BE2C (cell line): ENCODE measurements at regions not wholly inside any gene's neighbourhood (a gene's known extent, or its start where the extent isn't known, plus 50 kb on each side); places are given as distances from the start of the nearest gene placed in this dataset.
"Not testable (repeated sequence)": the region's sequence is repeated elsewhere in the genome, so short reads cannot be mapped to it uniquely, and the experiment has no call there.

Experiments used
- DNase-seq: peaks from one replicate; pipeline ENCODE4 v3.0.0-alpha.2; 2020
- H3K27me3 ChIP-seq: fragments of 250-450 bp; sonication (Bioruptor Pico); 2 replicates; pipeline ENCODE4 v1.5.1; 2020; ENCODE audit warnings: mild to moderate bottlenecking
- H3K36me3 ChIP-seq: fragments of 250-450 bp; sonication (Bioruptor Pico); 2 replicates; pipeline ENCODE4 v1.5.1; 2020; ENCODE audit warnings: mild to moderate bottlenecking
- H3K4me1 ChIP-seq: fragments of 250-450 bp; sonication (Bioruptor Pico); 2 replicates; pipeline ENCODE4 v1.5.1; 2020
- H3K4me3 ChIP-seq: 2 replicates; pipeline ENCODE4 v1.5.1; 2011; ENCODE audit warnings: low read depth, low read length
- H3K9me3 ChIP-seq: fragments of 250-450 bp; sonication (Bioruptor Pico); 2 replicates; pipeline ENCODE4 v1.5.1; 2020
- TF ChIP-seq, protein P1 (sequence below): IDR thresholded peaks from 2 replicates; pipeline ENCODE4 v1.5.1; 2012; ENCODE audit warnings: mild to moderate bottlenecking, low read depth, low read length

DNA sequence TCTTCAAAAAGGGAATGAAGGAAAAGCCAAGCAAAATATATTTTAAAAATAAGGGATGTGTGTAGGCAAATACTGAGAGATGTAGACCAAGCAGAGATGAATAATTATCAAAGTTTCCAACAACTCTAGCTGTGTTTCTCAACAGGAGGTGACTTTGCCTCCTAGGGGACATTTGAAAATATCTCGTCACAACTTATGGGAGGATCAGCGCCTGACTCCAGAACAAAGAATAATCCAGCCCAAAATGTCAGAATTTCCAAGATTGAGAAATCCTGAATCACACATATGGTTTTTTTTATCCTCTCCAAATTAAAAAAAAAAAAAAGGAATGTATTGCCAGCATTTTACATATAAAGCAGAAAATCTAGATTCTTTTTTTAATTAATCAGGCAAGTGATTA is 241.2 kb upstream of the ZFP64 start:
- no peak for DNase-seq
- TF ChIP-seq, protein P1, sequence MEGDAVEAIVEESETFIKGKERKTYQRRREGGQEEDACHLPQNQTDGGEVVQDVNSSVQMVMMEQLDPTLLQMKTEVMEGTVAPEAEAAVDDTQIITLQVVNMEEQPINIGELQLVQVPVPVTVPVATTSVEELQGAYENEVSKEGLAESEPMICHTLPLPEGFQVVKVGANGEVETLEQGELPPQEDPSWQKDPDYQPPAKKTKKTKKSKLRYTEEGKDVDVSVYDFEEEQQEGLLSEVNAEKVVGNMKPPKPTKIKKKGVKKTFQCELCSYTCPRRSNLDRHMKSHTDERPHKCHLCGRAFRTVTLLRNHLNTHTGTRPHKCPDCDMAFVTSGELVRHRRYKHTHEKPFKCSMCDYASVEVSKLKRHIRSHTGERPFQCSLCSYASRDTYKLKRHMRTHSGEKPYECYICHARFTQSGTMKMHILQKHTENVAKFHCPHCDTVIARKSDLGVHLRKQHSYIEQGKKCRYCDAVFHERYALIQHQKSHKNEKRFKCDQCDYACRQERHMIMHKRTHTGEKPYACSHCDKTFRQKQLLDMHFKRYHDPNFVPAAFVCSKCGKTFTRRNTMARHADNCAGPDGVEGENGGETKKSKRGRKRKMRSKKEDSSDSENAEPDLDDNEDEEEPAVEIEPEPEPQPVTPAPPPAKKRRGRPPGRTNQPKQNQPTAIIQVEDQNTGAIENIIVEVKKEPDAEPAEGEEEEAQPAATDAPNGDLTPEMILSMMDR, result no peak
- Histone ChIP-seq H3K9me3 (no peaks in the 10 kb centered on the region), H3K27me3 (no peaks in the 10 kb centered on the region), H3K4me1 (no peaks in the 10 kb centered on the region), H3K36me3 (no peaks in the 10 kb centered on the region), H3K4me3 (no peak overlapping the region)

DNA sequence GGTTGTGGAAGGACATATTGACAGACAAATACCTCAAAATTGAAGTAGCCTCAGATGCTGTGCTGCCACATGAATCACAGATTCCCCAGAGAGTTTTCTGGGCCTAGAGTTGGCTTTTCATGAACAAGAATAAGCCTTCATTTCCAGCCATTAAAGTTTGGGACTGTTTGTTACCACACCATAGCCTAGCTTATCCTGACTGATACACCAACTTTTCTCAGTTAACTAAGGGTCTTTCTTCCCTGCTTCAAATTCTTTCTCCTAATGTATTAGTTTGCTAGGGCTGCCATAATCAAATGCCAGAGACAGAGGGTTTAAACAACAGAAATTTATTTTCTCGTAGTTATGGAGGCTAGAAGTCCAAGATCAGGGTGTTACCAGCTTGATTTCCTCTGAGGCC is 237.4 kb upstream of the ZFP64 start:
- H3K27me3 ChIP-seq, result no peaks in the 10 kb centered on the region

DNA sequence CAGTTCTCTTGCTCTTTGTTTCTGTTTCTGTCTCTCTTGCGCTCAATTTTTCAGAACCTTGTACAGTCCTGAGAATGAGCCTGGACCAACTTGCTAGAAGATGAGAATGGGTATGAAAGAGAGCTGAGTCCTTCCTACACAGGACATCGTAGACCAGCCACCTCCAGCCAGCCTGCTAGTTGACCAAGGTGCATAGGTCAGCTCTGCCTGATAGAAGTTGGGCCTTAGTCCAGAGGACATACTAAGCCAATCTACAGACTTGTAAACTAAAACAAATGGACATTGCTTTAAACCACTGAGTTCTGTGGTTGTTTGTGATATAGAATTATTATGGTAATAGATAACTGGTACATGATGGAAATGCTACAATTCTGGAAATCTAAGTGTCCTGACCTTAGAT is 236.4 kb upstream of the ZFP64 start:
- H3K36me3 ChIP-seq, result no peaks in the 10 kb centered on the region

More for the DNA sequence above, 237.4 kb upstream of the ZFP64 start:
- Histone ChIP-seq H3K4me1 (no peaks in the 10 kb centered on the region), H3K4me3 (no peak overlapping the region), H3K9me3 (no peaks in the 10 kb centered on the region), H3K36me3 (no peaks in the 10 kb centered on the region)
- DNase-seq, result no peak
- TF ChIP-seq, protein P1, result no peak

DNA sequence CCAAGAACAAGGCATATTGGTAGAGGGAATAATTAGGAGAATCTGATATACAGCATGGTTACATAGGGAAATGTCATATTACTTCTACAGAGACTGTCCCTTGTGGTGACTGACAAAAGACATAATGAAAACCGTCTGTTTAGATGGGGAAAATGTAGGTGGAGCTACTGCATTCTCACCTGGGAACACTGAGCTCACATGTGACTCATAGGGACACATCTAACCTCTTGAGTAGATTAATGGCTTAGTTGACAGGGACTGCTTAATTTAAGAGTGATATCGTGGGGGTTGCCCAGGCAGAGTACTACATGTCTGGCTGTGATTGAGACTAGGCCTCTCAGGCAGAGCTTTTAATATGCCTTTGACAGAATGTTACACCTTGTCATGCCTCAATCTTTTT is 235.3 kb upstream of the ZFP64 start:
- H3K4me1 ChIP-seq, result no peaks in the 10 kb centered on the region
- H3K4me3 ChIP-seq, result no peak overlapping the region
- DNase-seq, result no peak
- H3K36me3 ChIP-seq, result no peaks in the 10 kb centered on the region
- no peaks in the 10 kb centered on the region for H3K9me3 ChIP-seq
- H3K27me3 ChIP-seq, result no peaks in the 10 kb centered on the region
- TF ChIP-seq, protein P1, result no peak

More for the DNA sequence above, 236.4 kb upstream of the ZFP64 start:
- Histone ChIP-seq H3K27me3 (no peaks in the 10 kb centered on the region), H3K9me3 (no peaks in the 10 kb centered on the region), H3K4me3 (no peak overlapping the region), H3K4me1 (no peaks in the 10 kb centered on the region)
- TF ChIP-seq, protein P1, result no peak
- DNase-seq, result no peak

DNA sequence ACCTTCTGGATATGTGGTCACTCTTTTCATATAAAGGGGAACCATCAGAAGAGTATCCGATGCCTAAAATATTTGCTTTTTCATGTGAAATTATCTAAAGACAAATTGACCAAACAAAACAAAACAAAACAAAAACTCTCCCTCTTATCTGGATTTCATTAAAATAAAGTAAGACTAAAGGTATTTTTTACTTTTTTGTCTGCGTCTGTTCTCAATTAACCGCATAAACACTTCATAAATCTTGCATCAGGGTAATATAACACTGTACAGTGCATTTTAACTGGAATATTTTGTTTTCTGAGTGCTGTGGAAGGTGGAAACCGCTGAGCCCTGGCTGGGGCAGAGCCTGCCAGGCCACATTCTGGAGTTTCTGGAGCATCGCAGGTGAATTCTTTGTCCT is 234.1 kb upstream of the ZFP64 start:
- TF ChIP-seq, protein P1, result no peak
- Histone ChIP-seq H3K27me3 (no peaks in the 10 kb centered on the region), H3K4me3 (no peak overlapping the region), H3K9me3 (no peaks in the 10 kb centered on the region), H3K4me1 (no peaks in the 10 kb centered on the region), H3K36me3 (no peaks in the 10 kb centered on the region)
- no peak for DNase-seq

DNA sequence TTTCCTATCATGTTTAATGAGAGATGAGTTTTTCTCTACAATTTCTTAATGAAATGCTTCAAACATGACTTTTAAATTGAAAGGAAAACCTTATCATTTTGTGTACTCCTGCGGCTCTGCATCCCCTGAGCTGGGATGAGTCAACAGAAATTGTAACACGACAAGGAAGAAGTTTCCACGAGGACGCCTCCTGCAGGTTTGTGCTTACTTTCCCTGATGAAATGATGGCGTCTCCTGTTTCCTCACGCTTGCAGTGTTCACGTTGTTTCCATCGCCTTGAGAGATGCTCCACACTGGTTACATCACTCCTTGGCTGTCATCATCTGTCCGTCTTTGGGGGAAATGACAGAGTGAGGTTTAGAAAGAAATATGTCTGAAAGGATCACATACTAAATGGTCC is 233.7 kb upstream of the ZFP64 start:
- Histone ChIP-seq H3K9me3 (no peaks in the 10 kb centered on the region), H3K36me3 (no peaks in the 10 kb centered on the region), H3K27me3 (no peaks in the 10 kb centered on the region), H3K4me1 (no peaks in the 10 kb centered on the region), H3K4me3 (no peak overlapping the region)
- TF ChIP-seq, protein P1, result no peak
- no peak for DNase-seq

DNA sequence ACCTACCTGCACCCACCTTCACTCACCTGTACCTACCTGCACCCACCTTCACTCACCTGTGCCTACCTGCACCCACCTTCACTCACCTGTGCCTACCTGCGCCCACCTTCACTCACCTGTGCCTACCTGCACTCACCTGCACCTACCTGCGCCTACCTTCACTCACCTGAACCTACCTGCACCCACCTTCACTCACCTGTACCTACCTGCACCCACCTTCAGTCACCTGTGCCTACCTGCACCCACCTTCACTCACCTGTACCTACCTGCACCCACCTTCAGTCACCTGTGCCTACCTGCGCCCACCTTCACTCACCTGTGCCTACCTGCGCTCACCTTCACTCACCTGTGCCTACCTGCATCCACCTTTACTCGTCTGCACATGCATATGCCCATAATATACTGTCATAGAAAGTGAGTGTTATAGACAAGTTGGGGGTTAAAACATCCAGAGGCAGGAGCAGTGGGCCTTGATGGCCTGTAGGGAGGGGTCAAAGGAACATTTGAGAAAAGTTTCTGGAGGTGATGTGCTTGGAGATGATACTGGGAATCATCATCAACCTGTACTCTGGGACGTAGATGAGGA is 232.9 kb upstream of the ZFP64 start:
- not testable (repeated sequence) for H3K4me3 ChIP-seq, H3K4me1 ChIP-seq, H3K27me3 ChIP-seq, H3K36me3 ChIP-seq, H3K9me3 ChIP-seq, DNase-seq

DNA sequence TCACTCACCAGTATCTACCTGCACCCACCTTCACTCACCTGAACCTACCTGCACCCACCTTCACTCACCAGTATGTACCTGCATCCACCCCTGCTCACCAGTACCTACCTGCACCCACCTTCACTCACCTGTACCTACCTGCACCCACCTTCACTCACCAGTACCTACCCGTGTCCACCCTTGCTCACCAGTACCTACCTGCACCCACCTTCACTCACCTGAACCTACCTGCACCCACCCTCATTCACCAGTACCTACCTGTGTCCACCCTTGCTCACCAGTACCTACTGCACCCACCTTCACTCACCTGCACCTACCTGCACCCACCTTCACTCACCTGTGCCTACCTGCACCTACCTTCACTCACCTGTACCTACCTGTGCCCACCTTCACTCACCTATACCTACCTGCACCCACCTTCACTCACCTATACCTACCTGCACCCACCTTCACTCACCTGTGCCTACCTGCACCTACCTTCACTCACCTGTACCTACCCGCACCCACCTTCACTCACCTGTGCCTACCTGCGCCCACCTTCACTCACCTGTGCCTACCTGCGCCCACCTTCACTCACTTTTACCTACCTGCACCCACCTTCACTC is 232.1 kb upstream of the ZFP64 start:
- DNase-seq, H3K9me3 ChIP-seq, H3K4me1 ChIP-seq, H3K36me3 ChIP-seq, H3K27me3 ChIP-seq, H3K4me3 ChIP-seq: not testable (repeated sequence)
